ENCODE measurements at regions not wholly inside any gene's neighbourhood (a gene's known extent, or its start where the extent isn't known, plus 50 kb on each side); places are given as distances from the start of the nearest gene placed in this dataset.

GRCh38 chr6:50608421-50608820 lies 104.9 kb upstream of the TFAP2D start:
- TF ChIP-seq ZNF8 (CRISPR knock-in tag; IDR thresholded peaks at IDR 0.05) (no peak), PATZ1 (CRISPR knock-in tag; IDR thresholded peaks at IDR 0.05; ENCODE audit: borderline replicate concordance) (no peak), ZFP3 (CRISPR knock-in tag; IDR thresholded peaks at IDR 0.05) (no peak), TCF4 (CRISPR knock-in tag; IDR thresholded peaks at IDR 0.05; ENCODE audit: borderline replicate concordance) (no peak), RARB (CRISPR knock-in tag; IDR thresholded peaks at IDR 0.05) (no peak), PPARA (CRISPR knock-in tag; IDR thresholded peaks at IDR 0.05; ENCODE audit: borderline replicate concordance) (no peak)

All from SK-N-SH treated with all-trans-retinoic acid at 6 μM for 48 hours (cell line).